GM18502 (cell line): ENCODE measurements at regions not wholly inside any gene's neighbourhood (a gene's known extent, or its start where the extent isn't known, plus 50 kb on each side); places are given as distances from the start of the nearest gene placed in this dataset.

Experiments used
- ATAC-seq: cut with Tn5 transposase; IDR thresholded peaks from one replicate; pipeline ENCODE4 v1.9.1; 2021; ENCODE audit warnings: mild to moderate bottlenecking; ENCODE audit not compliant: unreplicated experiment, poor library complexity

- ATAC-seq, result no peak
Measured at GRCh38 chr11:76298255-76298654, 82.7 kb downstream of the THAP12 start.

DNA sequence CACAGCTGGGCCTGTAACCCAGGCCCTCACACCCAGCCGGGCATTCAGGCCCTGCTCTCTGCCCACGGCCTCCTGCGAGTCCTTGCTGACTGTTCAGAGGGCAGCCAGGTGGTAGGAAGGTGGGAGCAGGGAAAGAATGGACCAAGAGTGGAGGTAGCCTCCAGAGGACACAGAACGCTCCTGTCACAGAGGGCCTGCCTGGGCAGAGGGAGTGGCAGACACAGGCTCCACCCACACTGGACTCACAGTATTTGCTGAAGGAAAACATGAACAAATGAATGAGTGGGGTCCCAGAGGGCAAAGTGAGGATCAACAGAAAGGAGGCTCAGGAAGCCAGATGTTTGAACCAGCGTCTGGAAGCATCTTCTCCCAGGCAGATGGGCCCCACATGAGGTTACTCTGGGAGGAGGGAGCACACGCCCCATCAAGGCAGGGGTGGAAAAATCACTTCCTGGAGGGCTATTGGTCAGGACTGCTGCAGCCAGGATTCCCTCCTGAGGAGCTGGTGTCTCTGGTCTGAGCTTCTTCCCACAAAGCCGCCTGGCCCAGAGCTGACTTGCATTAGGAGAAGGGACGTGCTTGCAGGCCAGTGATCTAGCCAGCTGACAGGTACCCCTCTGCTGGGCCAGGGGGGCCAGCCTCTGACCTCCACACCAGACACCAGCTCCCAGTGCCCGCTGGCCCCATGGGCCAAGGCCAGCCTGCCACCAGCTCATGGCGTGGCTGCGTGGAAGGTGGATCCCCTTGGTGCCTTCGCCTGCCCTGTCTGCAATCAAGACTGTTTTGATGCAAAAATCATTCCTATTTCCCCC is 84.0 kb downstream of the THAP12 start:
- ATAC-seq, result no peak

DNA sequence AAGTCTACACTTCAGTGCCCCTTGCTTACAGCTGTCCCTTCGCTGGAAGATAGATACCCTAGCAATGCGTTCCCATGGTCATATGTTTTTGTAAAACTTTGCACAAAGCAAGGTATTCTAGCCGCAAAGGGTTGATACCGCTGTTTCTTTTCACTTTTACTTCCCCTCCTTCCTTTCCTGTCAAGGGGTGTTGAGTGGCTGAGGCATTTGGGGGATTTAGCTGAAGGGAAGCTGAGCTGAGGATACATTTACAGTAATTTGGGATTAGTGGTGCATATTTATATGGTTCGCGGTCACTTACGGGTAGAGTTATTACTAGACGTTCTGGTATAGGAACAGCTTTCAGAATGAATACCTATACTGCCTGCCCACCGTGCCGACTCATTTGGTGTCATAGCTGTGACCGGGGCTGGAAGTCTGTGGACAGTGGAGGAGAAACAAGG is 86.9 kb upstream of the WNT11 start:
- ATAC-seq, result peak; percentile 76

DNA sequence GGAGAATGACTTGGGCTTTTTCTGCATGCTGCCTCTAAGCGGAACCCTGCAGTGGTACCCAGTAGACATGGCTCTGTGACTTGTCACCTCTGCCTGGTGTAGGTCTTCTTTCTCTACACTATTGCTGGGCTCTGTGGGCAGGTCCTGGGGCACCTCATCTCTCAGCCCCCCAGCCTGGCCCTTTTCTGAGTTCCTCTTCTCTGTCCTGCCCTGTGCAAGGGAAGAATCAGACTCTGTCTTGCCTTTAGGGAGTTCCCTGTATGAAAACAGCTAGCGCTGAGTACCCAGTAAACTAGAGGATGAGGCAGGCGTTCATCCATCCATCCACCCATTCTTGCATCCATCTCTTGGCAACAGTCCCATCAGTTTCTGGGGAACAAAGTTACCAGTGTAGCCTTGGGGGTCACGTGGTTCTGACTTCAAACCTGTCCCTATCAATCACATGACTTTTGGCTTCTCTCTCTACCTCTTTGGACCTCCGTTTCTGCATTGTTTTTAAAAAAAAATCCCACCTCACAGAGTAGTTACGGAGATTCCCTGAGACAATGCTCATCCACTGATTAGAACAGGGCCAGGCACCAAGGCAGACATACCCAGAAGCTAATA is 86.4 kb upstream of the WNT11 start:
- ATAC-seq, result no peak

DNA sequence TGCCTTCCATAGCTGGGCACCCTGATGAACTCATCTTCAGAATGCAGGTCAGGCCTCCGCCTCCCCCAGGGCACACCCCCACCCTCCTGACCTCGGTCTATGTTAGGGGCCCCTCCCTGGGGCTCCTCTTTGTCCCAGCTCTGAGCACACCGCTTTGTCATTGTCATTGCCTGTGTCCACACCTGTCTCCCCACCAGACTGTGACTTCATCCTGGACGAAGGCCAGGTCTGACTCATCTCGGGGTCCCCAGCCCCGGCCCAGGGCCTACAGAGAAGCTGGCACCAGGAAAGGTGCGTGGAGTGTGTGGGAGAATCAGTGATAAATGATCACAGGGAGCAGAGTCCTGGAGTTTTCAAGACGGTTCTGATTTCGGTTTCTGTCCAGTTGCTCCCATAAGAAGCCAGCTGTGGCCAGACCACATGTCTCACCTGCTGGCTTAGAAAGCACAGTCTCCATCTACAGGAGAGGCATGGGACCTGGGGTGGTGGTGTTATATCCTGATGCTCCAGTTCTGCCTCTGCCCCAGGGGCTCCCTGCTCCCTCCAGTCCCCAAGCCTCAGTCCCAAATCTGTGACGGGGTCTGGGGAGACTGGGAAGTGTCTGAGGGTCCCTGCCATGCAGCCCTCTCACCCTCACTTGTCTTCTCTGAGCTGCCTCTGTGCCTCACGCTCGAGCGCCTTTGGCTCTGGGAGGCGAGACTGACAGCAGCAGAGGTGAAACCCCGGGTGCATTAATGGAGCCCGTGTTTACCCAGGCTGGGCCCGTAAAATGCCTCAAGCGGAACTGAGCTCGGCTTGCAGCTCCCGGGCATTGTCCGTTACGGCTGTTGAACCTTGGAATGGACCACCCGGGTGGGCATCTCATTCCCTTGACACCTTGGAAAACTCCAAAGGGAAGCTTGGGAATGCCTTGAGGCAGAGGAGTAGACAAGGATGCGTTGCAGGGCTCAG is 85.5 kb upstream of the WNT11 start:
- no peak for ATAC-seq

DNA sequence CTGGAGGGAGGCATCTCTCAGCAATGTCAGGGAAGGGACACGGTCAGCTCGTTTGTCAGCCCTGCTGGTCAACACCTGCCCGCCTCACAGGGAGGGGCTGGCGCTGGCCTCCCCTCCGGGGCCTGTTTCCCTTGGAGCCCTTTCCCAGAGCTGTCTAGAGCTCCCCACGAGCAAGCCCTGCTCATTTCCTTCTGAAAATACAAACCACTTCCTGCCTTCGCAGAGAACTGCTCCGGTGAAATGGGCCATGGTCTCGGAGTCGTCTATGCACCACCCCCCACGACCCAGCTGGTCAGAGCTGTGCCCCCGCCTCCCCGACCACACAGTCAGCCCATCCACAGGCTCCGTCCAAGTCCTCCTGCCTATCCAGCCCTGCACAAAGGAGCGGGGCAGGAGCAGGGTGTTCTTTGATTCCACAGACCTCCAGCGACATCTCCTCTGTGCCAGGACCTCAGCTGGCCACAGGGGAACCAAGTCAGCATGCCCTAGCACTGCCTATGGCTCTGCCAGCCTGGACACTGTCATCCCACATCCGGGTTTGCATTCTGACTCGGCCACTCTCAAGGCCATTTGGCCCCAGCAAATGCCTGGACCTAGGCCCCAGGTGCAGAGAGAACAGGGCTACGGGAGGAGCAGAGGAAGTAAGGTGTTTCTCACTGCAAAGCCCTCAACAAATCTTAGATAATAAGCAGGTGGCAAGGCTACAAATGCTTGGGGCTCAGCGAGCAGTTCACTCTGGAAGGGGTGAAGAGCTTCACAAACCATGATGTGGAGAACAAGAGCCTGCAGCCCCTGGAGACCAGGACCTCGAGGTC is 82.1 kb upstream of the WNT11 start:
- ATAC-seq, result no peak

- ATAC-seq, result no peak
Measured at GRCh38 chr11:76287227-76287626, 80.9 kb upstream of the WNT11 start.

GRCh38 chr11:76285397-76286104 is 79.2 kb upstream of the WNT11 start:
- ATAC-seq, result no peak

GRCh38 chr11:76284161-76284560 is 77.9 kb upstream of the WNT11 start:
- ATAC-seq, result no peak

DNA sequence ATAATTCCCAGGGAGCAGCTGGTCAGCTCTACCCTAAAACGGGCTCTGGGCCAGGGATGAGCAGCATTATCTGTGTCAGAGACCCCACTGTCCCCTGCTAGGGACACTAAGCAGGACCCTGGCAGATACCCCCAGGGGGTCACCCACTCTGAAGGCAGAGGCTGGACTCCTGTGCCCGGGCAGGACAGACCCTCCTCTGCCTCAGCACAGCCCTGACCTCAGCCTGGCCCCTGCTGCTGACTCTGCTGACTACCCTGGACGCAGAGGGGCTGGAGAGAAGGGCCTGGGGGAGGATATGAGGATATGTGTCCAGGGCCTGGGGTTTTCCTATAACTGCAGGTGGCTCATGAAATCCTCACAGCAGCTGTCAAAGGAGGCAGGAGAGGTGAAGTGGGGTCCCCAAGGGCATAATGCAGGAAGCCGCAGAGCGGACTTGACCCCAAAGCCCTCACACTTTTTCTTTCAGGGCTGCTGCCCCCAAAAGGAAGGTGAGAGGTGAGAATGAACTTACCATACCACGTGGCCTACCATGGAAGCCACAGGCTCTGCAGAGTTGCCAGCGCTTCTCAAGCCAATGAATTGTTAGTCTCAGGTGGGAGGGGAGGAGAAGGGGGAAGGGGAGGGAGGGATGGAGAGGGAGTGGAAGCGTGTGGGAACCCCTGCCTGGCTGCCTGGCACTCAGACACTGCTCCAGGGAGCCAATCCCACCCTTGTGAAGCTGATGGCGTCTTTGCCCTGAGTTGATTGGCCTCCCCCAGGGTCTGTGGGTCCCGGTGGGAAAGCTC is 76.7 kb upstream of the WNT11 start:
- no peak for ATAC-seq

GRCh38 chr11:76282172-76282571 is 75.9 kb upstream of the WNT11 start:
- ATAC-seq, result no peak

DNA sequence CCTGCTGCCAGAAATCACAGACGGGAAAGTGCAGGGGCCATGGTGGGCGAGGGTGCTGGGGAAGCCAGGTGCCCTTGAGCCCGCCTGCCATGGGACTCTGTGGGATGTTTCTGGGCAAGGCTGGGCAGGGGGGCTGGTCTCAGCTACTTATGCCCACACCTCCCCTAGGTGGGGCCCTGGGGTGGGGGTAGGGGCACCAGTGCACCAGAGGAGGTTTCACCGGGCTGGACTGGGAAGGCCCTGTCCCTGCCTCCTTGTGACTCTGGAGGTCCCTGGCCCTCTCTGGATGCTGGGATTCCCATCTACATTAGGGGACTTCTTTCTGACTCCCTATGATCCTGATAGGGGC is 75.2 kb upstream of the WNT11 start:
- no peak for ATAC-seq

GRCh38 chr11:76280882-76281557 is 74.7 kb upstream of the WNT11 start:
- ATAC-seq, result no peak

DNA sequence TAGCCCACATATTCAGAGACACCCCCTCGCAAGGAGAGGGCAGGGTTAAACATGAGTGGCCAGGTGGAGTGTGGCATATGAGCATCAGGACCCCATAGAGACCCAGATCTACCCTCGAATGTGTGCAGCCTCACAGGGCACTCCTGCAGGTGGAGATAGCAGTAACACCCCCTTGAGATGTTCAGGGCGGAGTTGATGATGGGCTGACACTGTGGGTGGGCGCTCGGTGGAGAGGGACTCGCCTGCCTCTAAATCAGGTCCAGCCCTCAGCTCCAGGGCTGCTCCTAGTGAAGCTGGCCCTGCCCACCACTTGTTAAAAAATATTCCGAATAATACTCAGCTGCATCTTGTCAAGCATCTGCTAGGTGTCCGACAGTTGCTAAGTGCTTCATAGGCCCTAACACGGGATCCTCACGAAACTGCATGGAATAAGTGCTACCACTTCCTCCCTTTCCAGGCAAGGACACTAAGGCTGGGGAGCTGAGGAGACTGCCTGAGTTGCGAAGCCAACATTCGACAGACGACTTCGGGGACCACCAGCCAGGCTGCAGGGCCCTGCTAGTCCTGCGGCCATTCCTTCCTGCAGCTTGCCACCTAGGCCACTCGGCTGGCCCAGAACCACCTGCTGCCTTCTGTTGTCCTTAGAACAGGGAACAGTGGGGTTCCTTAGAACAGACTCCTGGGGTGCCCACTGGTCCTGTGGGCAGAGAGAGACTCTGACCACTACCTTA is 74.0 kb upstream of the WNT11 start:
- ATAC-seq, result no peak

DNA sequence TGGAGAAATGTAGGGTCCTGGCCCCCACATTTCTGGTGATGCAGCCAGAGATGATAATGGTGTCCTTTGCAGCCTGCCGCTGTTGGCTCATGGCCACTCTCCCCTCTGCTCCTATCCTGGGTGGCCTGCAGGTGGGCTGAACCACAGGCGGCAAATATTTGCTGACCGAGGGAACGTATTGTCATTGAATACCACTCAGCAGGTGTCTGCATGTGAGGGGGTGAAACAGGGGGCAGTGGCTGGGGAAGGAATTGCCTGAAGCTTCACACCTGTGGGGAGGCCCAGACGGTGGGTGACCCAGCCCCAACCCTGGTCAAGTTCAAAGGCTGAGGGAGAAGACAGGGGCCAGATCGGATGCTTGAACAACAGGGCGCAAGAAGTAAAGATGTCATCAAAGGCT is 73.3 kb upstream of the WNT11 start:
- no peak for ATAC-seq

DNA sequence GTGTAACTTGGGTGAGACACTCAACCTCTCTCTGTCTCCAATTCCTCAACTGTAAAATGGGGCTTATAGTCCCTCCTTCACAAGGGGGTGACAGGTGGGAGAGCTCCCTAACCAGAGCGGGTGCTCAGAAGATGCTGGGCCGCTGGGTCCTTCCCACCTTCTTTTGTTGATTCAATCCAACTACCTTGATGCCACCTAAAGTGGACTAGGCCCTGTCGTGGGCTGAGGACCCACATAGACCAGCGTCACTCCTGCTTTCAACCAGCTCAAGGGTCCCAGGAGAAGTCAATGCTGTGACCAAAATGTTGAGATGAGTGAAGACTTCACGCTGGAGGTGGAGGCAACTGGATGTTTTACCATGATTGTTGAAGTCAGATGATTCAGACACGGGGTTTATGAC is 72.7 kb upstream of the WNT11 start:
- ATAC-seq, result no peak

DNA sequence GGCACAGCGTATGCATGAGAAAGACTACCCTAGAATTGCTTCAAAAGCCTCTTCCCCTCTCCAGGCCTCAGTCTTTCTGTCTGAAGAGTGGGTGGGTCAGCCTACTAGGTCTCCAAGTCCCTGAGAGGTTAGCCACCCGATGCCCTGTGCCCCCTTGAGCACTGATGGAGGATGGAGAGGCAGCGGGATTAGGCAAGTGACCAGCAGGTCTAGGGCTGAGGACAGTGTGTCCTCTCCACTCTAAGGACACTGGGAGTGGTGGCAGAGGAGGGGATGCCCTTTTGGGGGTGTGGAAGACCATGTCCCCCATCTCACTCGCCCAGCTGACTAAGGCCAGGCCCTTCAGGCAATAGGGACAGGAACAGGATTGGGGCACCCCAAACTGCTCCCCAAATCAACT is 72.2 kb upstream of the WNT11 start:
- no peak for ATAC-seq
